Globus pallidus (tissue), 1 donor: ENCODE measurements at regions not wholly inside any gene's neighbourhood (a gene's known extent, or its start where the extent isn't known, plus 50 kb on each side); places are given as distances from the start of the nearest gene placed in this dataset.

ENCODE experiments used
- DNase-seq: peaks from one replicate; pipeline ENCODE4 v3.0.0-alpha.2; 2015; ENCODE audit warnings: low spot score

DNA sequence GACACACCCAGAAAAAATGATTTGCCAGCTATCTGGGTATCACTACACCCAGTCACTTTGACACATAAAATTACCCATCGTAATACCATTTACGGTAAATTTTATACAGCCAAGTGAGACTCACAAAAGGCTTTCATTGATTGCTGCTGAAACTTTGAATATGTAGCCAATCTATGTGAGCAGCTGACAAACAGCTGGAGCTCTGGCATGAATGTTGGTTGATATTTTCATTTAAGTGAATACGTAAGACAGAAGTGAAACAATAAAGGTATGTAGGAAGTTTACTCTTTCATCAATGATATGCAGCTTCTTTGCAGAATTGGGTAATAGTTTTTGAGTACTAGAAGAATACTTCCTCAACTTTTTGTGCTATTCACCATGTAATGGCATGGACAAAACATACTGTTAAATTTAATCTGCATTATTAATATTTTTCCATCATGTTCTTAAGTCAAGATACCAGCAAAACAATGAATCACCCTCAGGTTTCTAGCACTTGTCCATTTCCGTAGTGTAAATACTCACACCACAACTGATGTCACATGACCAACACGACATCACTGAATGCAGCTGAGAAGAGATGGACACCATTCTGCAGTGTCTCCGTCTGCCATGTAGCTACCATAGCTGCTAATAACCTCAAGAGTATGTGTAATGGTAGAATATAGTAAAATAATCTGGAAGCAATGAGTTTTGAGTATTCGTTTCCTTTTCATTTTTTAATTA lies 205.9 kb upstream of the HES1 start:
- no peak for DNase-seq

- no peak for DNase-seq
These were observed 203.8 kb upstream of the HES1 start for GRCh38 chr3:193932136-193932535.

DNA sequence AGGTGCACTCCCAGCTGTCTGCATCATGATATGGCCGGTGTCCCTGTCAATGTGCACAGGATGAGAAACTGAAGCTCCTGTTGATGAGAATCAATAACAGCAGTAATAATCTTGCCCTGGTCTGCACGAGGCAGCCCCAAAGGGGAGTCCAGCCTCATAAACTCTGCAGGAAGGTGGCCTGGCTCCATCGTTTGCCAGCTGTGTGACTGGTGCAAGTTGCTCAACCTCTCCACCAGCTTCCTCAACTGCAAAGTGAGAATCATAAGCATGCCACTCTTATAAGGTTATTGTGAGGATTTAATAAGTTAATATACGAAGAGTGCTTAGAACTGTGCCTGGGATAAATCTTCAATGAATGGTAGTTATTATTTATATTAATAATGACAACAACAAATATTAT lies 203.4 kb upstream of the HES1 start:
- no peak for DNase-seq

DNA sequence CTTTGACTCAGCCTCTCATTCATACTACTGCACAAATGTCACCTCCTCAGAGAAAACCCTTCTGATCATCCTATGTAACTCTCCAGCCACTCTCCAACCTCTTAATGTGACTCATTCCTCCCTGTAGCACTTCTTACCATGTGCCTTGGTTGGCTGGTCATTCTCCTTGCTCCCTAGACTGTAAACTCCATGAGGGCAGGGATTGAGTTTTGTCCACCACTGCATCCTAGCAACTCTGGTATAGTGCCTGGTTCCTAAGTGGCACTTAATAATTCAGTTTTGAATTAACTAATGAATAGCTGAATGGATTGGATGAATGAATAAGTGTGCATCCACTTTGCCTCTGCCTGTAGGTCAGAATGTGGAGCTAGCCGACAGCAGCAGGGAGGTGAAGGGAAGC lies 202.5 kb upstream of the HES1 start:
- no peak for DNase-seq

DNA sequence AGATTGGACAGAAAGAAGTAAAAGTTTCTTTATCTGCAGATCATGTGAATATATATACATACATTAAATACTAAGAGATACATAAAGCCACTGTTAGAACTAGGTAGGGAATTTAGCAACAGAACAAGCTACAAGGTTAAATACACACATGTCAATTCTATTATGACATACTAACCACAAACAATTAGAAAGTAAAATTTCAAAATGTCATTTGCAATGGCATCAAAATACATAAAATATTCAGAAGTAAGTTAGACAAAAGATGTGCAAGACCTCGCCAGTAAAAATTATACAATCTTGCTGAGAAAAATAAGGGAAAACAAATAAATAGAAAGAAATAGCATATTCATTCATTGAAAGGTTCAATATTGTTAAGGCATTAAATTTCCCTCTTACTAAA lies 200.0 kb upstream of the HES1 start:
- no peak for DNase-seq

GRCh38 chr3:193938613-193939012 lies 197.3 kb upstream of the HES1 start:
- no peak for DNase-seq

- no peak for DNase-seq
These were observed 196.4 kb upstream of the HES1 start for GRCh38 chr3:193939527-193939926.

DNA sequence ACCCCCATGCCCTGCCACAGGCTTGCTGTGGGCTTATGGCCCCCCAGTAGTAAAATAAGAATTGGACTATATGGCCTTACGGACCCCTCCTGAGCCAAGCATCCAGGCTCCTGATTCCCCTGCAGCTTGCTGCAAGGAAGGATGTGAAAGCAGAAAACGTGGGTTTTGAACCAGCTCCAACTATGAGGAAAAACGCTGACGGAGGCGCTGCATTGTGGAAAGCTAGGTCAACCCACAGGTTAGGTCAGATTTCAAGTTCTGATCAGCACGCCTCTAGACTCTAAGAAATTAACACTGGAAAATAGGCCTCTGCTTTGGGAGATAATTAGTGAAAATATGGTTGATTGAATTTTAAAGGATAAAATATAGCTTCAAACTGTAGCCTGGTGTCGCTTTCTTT lies 195.4 kb upstream of the HES1 start:
- no peak for DNase-seq

DNA sequence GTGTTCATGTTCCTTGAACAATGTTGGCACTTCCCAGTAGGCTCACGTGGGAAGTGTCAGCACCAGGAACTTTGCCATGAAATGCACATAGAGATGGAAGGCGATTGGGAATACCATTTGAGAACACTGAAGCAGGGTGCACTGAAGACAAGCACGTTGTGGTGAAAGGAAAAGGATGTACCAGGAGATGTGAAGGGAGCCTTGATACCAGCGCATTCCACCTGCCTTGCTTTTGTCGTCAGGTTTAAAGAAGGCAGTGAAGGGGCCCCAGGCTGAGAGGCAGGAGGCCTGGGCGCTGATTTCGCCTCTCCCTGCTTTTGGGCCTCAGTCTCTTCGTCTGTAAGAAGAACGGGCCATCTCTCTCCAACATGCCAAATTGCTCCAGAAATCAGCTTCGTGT lies 194.5 kb upstream of the HES1 start:
- DNase-seq = no peak

GRCh38 chr3:193942516-193943055 lies 193.4 kb upstream of the HES1 start:
- no peak for DNase-seq

DNA sequence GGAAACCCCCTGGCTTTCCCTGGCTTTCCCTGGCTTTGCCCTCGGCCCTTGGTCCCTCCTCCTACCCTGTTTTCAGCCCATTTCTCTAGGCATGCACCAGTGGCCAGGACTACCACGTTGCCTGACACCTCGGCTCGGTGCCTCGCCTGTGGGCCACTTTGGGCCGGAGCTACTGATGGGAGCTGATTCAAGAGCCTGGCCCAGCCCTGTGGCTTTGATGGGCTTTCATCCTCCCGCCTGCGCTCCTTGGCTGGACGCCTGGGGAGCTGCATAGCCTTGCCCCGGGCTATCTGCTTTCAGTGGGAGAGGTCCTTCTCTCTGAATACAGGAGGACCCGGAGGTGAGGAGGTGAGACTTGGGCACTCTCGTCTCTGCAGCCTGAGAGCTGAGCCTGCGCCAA lies 192.7 kb upstream of the HES1 start:
- DNase-seq = no peak

DNA sequence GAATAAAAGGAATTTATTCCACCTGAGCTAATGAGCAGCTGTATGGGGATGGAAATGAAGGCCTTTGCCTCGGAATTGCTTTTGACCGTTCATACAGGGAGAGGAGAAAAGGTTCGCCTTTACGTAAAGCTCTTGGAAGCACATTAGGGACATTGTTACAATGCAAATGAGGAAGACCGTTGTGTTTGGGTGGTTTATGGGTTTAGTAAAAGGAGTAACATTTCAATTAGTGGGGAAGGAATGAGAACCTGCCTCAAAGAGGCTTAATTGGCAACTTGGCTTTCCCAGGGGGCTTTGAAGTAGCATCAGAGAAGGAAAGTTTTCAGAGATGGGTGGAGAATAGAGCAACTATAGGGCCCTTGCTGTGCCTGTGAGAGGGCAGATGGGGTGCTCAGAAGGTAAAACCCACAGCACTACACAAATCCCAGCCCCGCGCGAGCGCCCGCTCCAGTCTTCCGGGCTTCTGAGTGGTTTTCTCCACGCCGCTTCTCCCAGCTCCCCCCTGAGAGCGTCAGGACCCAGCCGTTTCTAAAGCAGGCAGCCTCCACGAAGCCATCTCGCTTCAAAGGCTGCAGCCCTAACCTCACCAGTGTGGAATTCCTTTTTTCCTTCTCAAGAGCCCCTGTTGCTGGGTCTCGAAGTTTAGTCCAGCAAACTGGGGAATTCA lies 192.0 kb upstream of the HES1 start:
- no peak for DNase-seq

DNA sequence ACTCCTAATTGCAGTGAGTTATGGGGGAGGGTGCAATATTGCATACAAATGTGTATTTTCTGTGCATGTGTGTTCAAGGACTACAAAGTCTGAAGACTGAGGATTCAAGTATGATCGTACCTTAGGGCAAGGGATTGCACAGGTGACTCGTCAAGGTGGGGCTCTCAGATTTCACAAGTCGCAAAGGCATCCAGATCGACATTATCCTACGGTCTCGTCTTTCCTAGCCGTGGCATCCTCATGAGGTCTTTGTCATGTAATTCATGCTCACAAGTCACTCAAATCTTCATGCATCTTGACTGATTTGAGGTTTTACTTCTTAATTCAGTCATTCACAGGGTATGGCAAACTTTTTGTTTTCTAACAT lies 191.4 kb upstream of the HES1 start:
- DNase-seq = no peak

- DNase-seq = no peak
These were observed 190.8 kb upstream of the HES1 start for GRCh38 chr3:193945143-193945542.

GRCh38 chr3:193946945-193947344 lies 189.0 kb upstream of the HES1 start:
- no peak for DNase-seq

DNA sequence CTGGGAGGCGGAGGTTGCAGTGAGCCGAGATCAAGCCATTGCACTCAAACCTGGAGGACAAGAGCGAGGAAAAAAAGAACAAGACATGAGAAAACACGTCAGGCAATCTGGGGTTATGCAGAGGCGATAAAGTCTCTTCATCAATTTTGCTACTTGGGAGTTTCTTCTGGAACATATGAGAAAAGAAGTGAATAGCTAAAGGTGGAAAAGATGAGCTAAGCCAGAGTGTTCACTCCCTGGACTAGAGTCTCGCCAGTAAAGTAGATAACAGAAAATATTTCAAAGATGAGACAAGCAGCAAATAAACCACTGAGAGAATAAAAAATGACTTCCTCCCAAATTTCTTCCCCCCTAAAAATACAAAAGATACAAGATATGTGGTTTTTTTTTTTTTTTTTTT lies 188.4 kb upstream of the HES1 start:
- DNase-seq = no peak

- no peak for DNase-seq
These were observed 187.5 kb upstream of the HES1 start for GRCh38 chr3:193948459-193948858.

DNA sequence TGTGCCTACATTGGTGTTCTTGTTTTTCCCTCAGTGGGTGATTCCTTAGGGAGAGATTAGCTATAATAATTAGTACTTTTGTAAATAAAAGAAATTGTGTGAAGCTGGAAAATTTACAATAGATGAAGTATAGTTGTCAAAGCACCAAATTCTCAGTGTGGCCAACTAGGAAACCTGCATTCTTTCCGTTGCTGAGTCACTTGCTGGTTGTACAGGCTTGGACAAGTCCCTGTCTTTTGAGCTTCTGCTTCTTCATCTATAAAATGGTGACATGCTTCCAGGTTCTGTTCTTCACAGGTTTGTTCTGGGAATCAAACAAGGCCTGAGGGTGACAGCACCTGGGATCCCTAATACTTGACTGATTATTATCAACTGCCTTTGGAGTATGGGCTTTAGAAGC lies 184.1 kb upstream of the HES1 start:
- no peak for DNase-seq

DNA sequence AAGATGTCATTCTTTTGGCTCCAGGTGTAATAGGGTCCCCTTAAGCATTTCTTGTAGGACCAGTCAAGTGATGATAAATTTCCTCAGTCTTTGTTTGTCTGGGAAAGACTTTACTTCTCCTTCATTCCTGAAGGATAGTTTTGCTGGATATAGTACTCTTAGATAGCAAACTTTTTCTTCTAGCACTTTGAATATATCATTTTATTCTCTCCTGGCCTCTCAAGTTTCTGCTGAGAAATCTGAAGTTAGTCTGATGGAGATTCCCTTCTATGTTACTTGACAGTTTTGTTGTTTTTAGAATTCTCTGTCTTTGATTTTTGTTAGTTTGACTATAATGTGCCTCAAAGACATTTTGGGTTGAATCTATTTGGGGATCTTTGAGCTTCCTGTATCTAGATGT lies 181.2 kb upstream of the HES1 start:
- DNase-seq = no peak

GRCh38 chr3:193955719-193956118 lies 180.2 kb upstream of the HES1 start:
- DNase-seq = no peak

- DNase-seq = no peak
These were observed 176.1 kb upstream of the HES1 start for GRCh38 chr3:193959861-193960260.

DNA sequence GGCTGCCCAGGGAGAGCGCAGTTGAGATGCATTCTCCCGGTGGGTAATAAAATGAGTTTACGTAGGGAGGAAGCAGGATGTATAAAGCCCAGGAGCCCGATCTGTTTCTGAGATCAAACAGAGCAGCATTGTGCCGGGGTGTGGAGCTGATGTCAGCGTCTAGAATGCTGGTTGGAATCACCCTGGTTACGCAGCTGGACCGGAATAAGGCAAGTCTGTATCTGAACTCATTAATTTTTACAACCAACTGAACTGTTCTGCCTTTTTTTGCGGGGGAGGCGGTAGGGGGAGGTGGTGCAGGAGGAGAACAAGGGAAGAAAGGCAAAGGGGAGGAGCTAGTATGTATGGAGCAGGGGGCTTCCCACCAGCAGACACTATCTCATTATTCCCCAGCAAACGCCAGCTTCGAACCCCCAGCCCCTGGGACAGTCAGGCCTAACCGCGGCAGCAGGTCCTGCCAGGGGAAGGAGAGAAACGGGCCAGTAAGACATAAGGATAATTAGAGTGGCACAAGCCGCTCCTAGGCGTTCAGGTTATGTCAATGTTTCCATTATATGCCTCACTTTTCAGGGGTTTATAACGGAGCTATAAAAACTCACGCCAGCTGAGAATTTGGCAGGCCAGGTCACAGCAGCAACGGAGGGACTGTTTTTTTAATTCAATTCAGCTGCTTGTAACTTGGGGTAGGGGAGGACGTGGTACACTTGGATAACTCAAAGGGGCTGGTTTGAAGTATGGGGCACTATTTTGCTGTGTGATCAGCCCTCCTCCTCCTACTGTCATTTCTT lies 175.3 kb upstream of the HES1 start:
- peak; percentile 63 for DNase-seq
